NCI-H748 (cell line): ENCODE measurements at regions not wholly inside any gene's neighbourhood (a gene's known extent, or its start where the extent isn't known, plus 50 kb on each side); places are given as distances from the start of the nearest gene placed in this dataset.

Experiments used
- DNase-seq: peaks from one replicate; lab custom pipeline; 2025; ENCODE audit not compliant: unreplicated experiment; lab: John Stamatoyannopoulos, UW

- no peak for DNase-seq
Measured at GRCh38 chrX:51437521-51437920, 58.9 kb downstream of the NUDT11 start.

- DNase-seq: no peak
Measured at GRCh38 chrX:51435101-51435500, 61.3 kb downstream of the NUDT11 start.

GRCh38 chrX:51421972-51422597, 74.3 kb downstream of the NUDT11 start:
- no peak for DNase-seq

GRCh38 chrX:51420610-51421009, 75.8 kb downstream of the NUDT11 start:
- DNase-seq: peak; percentile 33

GRCh38 chrX:51408462-51408861, 75.8 kb downstream of the NUDT10 start:
- DNase-seq: no peak

- DNase-seq: no peak
Measured at GRCh38 chrX:51407520-51408409, 75.1 kb downstream of the NUDT10 start.

- no peak for DNase-seq
Measured at GRCh38 chrX:51406688-51407519, 74.3 kb downstream of the NUDT10 start.

GRCh38 chrX:51404445-51404844, 71.8 kb downstream of the NUDT10 start:
- DNase-seq: no peak

- DNase-seq: peak; percentile 38
Measured at GRCh38 chrX:51395810-51396728, 63.4 kb downstream of the NUDT10 start.

GRCh38 chrX:51395480-51395809, 62.8 kb downstream of the NUDT10 start:
- DNase-seq: no peak
